CD8-positive, alpha-beta memory T cell (primary cell): ENCODE measurements at regions not wholly inside any gene's neighbourhood (a gene's known extent, or its start where the extent isn't known, plus 50 kb on each side); places are given as distances from the start of the nearest gene placed in this dataset.

ENCODE experiments used
- CTCF ChIA-PET: fragments of 350-600 bp; sonication (Branson Sonifier 250); formaldehyde crosslinking; loops from one replicate; lab custom pipeline; 2021; ENCODE audit warnings: antibody characterized with exemption; lab: Charles Lee
- POLR2A ChIA-PET: fragments of 350-600 bp; sonication (Branson Sonifier 250); formaldehyde crosslinking; loops from one replicate; lab custom pipeline; 2021; ENCODE audit warnings: antibody characterized with exemption; lab: Charles Lee
- DNase-seq, 5 donors: peaks; one replicate each; pipeline versions ENCODE4 v3.0.0 to v3.0.0-alpha.2; 2020 to 2022; ENCODE audit warnings: mixed read lengths in 1 of 5
- H3K27ac ChIP-seq: one replicate; pipeline ENCODE4 v1.7.0; 2013; ENCODE audit warnings: low read depth, mild to moderate bottlenecking, low read length, moderate library complexity
- H3K27me3 ChIP-seq: 2 replicates; pipeline ENCODE4 v1.7.0; 2013; ENCODE audit warnings: low read length, mild to moderate bottlenecking; ENCODE audit not compliant: insufficient read depth, poor library complexity, severe bottlenecking
- H3K36me3 ChIP-seq: 2 replicates; pipeline ENCODE4 v1.7.0; 2013; ENCODE audit warnings: mild to moderate bottlenecking, low read length, moderate library complexity; ENCODE audit not compliant: insufficient read depth
- H3K4me1 ChIP-seq: 2 replicates; pipeline ENCODE4 v1.7.0; 2013; ENCODE audit warnings: mild to moderate bottlenecking, low read length, moderate library complexity; ENCODE audit not compliant: insufficient read depth
- H3K4me3 ChIP-seq: 2 replicates; pipeline ENCODE4 v1.7.0; 2013; ENCODE audit warnings: mild to moderate bottlenecking, low read length
- H3K9me3 ChIP-seq: 2 replicates; pipeline ENCODE4 v1.7.0; 2013; ENCODE audit warnings: mild to moderate bottlenecking, low read length
- H3K27ac Mint-ChIP-seq, 8 donors: one replicate each; pipeline ENCODE4 v1.8.0; 2020 to 2021; ENCODE audit warnings: mixed read lengths in 8 of 8, mild to moderate bottlenecking in 6 of 8, inconsistent platforms in 3 of 8, moderate library complexity in 3 of 8
- H3K27me3 Mint-ChIP-seq, 2 donors: one replicate each; pipeline ENCODE4 v1.8.0; 2020 to 2021; ENCODE audit warnings: mixed read lengths in 2 of 2, mild to moderate bottlenecking in 1 of 2, moderate library complexity in 1 of 2
- H3K36me3 Mint-ChIP-seq, 3 donors: one replicate each; pipeline ENCODE4 v1.8.0; 2020 to 2021; ENCODE audit warnings: mixed read lengths in 3 of 3, inconsistent platforms in 1 of 3, mild to moderate bottlenecking in 1 of 3
- H3K4me1 Mint-ChIP-seq, 3 donors: one replicate each; pipeline ENCODE4 v1.8.0; 2020 to 2021; ENCODE audit warnings: mixed read lengths in 3 of 3, inconsistent platforms in 1 of 3, mild to moderate bottlenecking in 1 of 3
- H3K4me3 Mint-ChIP-seq, 7 donors: one replicate each; pipeline ENCODE4 v1.8.0; 2020 to 2021; ENCODE audit warnings: mixed read lengths in 7 of 7, mild to moderate bottlenecking in 6 of 7, moderate library complexity in 4 of 7, inconsistent platforms in 2 of 7
- H3K9me3 Mint-ChIP-seq, 5 donors: one replicate each; pipeline ENCODE4 v1.8.0; 2020 to 2022; ENCODE audit warnings: mixed read lengths in 5 of 5, mild to moderate bottlenecking in 3 of 5, moderate library complexity in 2 of 5, inconsistent platforms in 1 of 5

- H3K4me3 Mint-ChIP-seq = no peak overlapping the region
- no peak overlapping the region for H3K4me3 ChIP-seq
- no peaks in the 10 kb centered on the region for H3K27me3 ChIP-seq
- peaks cover 2 to 17% (median 12%) of the 10 kb centered on the region in 5 donors for H3K9me3 Mint-ChIP-seq
- no peak for DNase-seq
- H3K27ac Mint-ChIP-seq = no peak overlapping the region
- ChIA-PET POLR2A (no interaction called here), CTCF (no interaction called here)
- no peaks in the 10 kb centered on the region for H3K4me1 Mint-ChIP-seq
- no peaks in the 10 kb centered on the region for H3K4me1 ChIP-seq
- no peaks in the 10 kb centered on the region for H3K9me3 ChIP-seq
- H3K36me3 Mint-ChIP-seq = peaks cover 0 to 13% (median 0%) of the 10 kb centered on the region in 3 donors
- peaks cover 14 to 15% of the 10 kb centered on the region in 2 donors for H3K27me3 Mint-ChIP-seq
- peak overlapping the region; percentile 20 for H3K27ac ChIP-seq
- H3K36me3 ChIP-seq = no peaks in the 10 kb centered on the region
These were observed 221.6 kb downstream of the LPIN1 start for GRCh38 chr2:11967946-11968465.

GRCh38 chr2:11968521-11968920 lies 222.1 kb downstream of the LPIN1 start:
- POLR2A ChIA-PET = no interaction called here

GRCh38 chr2:11969774-11970173 lies 223.3 kb downstream of the LPIN1 start:
- POLR2A ChIA-PET = no interaction called here

More at GRCh38 chr2:11968521-11968920, 222.1 kb downstream of the LPIN1 start:
- Mint-ChIP-seq H3K4me3 (no peak overlapping the region), H3K27ac (no peak overlapping the region), H3K36me3 (peaks cover under 1 to 18% (median under 1%) of the 10 kb centered on the region in 3 donors), H3K9me3 (peaks cover 7 to 22% (median 17%) of the 10 kb centered on the region in 5 donors), H3K27me3 (peaks cover 15 to 18% of the 10 kb centered on the region in 2 donors), H3K4me1 (no peaks in the 10 kb centered on the region)
- Histone ChIP-seq H3K9me3 (peaks cover 3% of the 10 kb centered on the region), H3K27me3 (no peaks in the 10 kb centered on the region), H3K4me3 (no peak overlapping the region), H3K27ac (no peak overlapping the region), H3K36me3 (no peaks in the 10 kb centered on the region), H3K4me1 (no peaks in the 10 kb centered on the region)
- DNase-seq = no peak
- CTCF ChIA-PET = interaction anchor here (0.9 kb wide), 1 partner anchor 103 kb away, joined by 3 read pairs; no protein-coding TSS in a partner anchor

GRCh38 chr2:11974573-11974972 lies 228.1 kb downstream of the LPIN1 start:
- Mint-ChIP-seq H3K27ac (no peak overlapping the region), H3K4me3 (no peak overlapping the region), H3K36me3 (peaks cover 3 to 33% (median 4%) of the 10 kb centered on the region in 3 donors), H3K4me1 (no peaks in the 10 kb centered on the region), H3K9me3 (peaks cover 30 to 47% (median 33%) of the 10 kb centered on the region in 5 donors), H3K27me3 (peaks cover 30 to 36% of the 10 kb centered on the region in 2 donors)
- Histone ChIP-seq H3K9me3 (peaks cover 14% of the 10 kb centered on the region), H3K27ac (no peak overlapping the region), H3K36me3 (no peaks in the 10 kb centered on the region), H3K4me1 (no peaks in the 10 kb centered on the region), H3K27me3 (no peaks in the 10 kb centered on the region), H3K4me3 (no peak overlapping the region)
- ChIA-PET CTCF (no interaction called here), POLR2A (no interaction called here)
- no peak for DNase-seq

More at GRCh38 chr2:11969774-11970173, 223.3 kb downstream of the LPIN1 start:
- no peak overlapping the region for H3K4me3 Mint-ChIP-seq
- peaks cover 17 to 33% (median 27%) of the 10 kb centered on the region in 5 donors for H3K9me3 Mint-ChIP-seq
- peaks cover 2 to 22% (median 3%) of the 10 kb centered on the region in 3 donors for H3K36me3 Mint-ChIP-seq
- no peak overlapping the region for H3K4me3 ChIP-seq
- no peaks in the 10 kb centered on the region for H3K36me3 ChIP-seq
- no peak for DNase-seq
- peaks cover 21% of the 10 kb centered on the region in 2 donors for H3K27me3 Mint-ChIP-seq
- CTCF ChIA-PET = interaction anchor here (0.9 kb wide), 1 partner anchor 16 kb away, joined by 3 read pairs; no protein-coding TSS in a partner anchor
- no peak overlapping the region for H3K27ac Mint-ChIP-seq
- H3K9me3 ChIP-seq = peaks cover 8% of the 10 kb centered on the region
- H3K27ac ChIP-seq = no peak overlapping the region
- H3K4me1 ChIP-seq = no peaks in the 10 kb centered on the region
- H3K27me3 ChIP-seq = no peaks in the 10 kb centered on the region
- no peaks in the 10 kb centered on the region for H3K4me1 Mint-ChIP-seq

GRCh38 chr2:11975373-11975772 lies 228.9 kb downstream of the LPIN1 start:
- H3K4me1 Mint-ChIP-seq = no peaks in the 10 kb centered on the region
- H3K4me3 Mint-ChIP-seq = no peak overlapping the region
- CTCF ChIA-PET = no interaction called here
- peaks cover 3 to 35% (median 4%) of the 10 kb centered on the region in 3 donors for H3K36me3 Mint-ChIP-seq
- no peak for DNase-seq
- H3K4me1 ChIP-seq = no peaks in the 10 kb centered on the region
- peaks cover 30 to 47% (median 33%) of the 10 kb centered on the region in 5 donors for H3K9me3 Mint-ChIP-seq
- no peak overlapping the region for H3K4me3 ChIP-seq
- H3K27me3 Mint-ChIP-seq = peaks cover 31 to 41% of the 10 kb centered on the region in 2 donors
- H3K27ac Mint-ChIP-seq = peak overlapping the region in 1 of 8 donors; percentile 31
- no peak overlapping the region for H3K27ac ChIP-seq
- H3K27me3 ChIP-seq = no peaks in the 10 kb centered on the region
- POLR2A ChIA-PET = no interaction called here
- H3K36me3 ChIP-seq = no peaks in the 10 kb centered on the region
- peaks cover 14% of the 10 kb centered on the region for H3K9me3 ChIP-seq

GRCh38 chr2:11976073-11976472 lies 229.6 kb downstream of the LPIN1 start:
- H3K27me3 Mint-ChIP-seq = peaks cover 35 to 46% of the 10 kb centered on the region in 2 donors
- ChIA-PET CTCF (no interaction called here), POLR2A (no interaction called here)
- Histone ChIP-seq H3K27me3 (no peaks in the 10 kb centered on the region), H3K9me3 (peaks cover 14% of the 10 kb centered on the region), H3K4me1 (no peaks in the 10 kb centered on the region), H3K27ac (no peak overlapping the region), H3K4me3 (no peak overlapping the region), H3K36me3 (no peaks in the 10 kb centered on the region)
- no peak overlapping the region for H3K4me3 Mint-ChIP-seq
- H3K4me1 Mint-ChIP-seq = no peaks in the 10 kb centered on the region
- H3K36me3 Mint-ChIP-seq = peaks cover 3 to 35% (median 4%) of the 10 kb centered on the region in 3 donors
- H3K9me3 Mint-ChIP-seq = peaks cover 30 to 43% (median 31%) of the 10 kb centered on the region in 5 donors
- no peak overlapping the region for H3K27ac Mint-ChIP-seq
- no peak for DNase-seq

GRCh38 chr2:11977766-11978524 lies 231.5 kb downstream of the LPIN1 start:
- H3K9me3 ChIP-seq = peaks cover 14% of the 10 kb centered on the region
- no peak for DNase-seq
- Mint-ChIP-seq H3K9me3 (peaks cover 18 to 36% (median 29%) of the 10 kb centered on the region in 5 donors), H3K27me3 (peaks cover 30 to 32% of the 10 kb centered on the region in 2 donors), H3K36me3 (peaks cover 3 to 26% (median 4%) of the 10 kb centered on the region in 3 donors), H3K4me1 (no peaks in the 10 kb centered on the region), H3K27ac (no peak overlapping the region), H3K4me3 (no peak overlapping the region)
- no peaks in the 10 kb centered on the region for H3K36me3 ChIP-seq
- H3K27me3 ChIP-seq = no peaks in the 10 kb centered on the region
- ChIA-PET CTCF (no interaction called here), POLR2A (no interaction called here)
- no peaks in the 10 kb centered on the region for H3K4me1 ChIP-seq
- H3K4me3 ChIP-seq = no peak overlapping the region
- no peak overlapping the region for H3K27ac ChIP-seq

- POLR2A ChIA-PET = no interaction called here
- CTCF ChIA-PET = no interaction called here
These were observed 234.4 kb downstream of the LPIN1 start for GRCh38 chr2:11980809-11981208.

More at GRCh38 chr2:11980809-11981208, 234.4 kb downstream of the LPIN1 start:
- no peak overlapping the region for H3K27ac Mint-ChIP-seq
- Histone ChIP-seq H3K36me3 (no peaks in the 10 kb centered on the region), H3K9me3 (no peaks in the 10 kb centered on the region), H3K4me1 (no peaks in the 10 kb centered on the region), H3K27ac (no peak overlapping the region), H3K27me3 (no peaks in the 10 kb centered on the region), H3K4me3 (no peak overlapping the region)
- H3K9me3 Mint-ChIP-seq = peaks cover 3 to 12% (median 5%) of the 10 kb centered on the region in 5 donors
- no peak overlapping the region for H3K4me3 Mint-ChIP-seq
- H3K27me3 Mint-ChIP-seq = peaks cover 41 to 49% of the 10 kb centered on the region in 2 donors
- DNase-seq = no peak
- peaks cover 0 to 11% (median 2%) of the 10 kb centered on the region in 3 donors for H3K36me3 Mint-ChIP-seq
- H3K4me1 Mint-ChIP-seq = peaks cover 0 to 2% (median 0%) of the 10 kb centered on the region in 3 donors
